SK-N-SH (cell line): ENCODE measurements at regions not wholly inside any gene's neighbourhood (a gene's known extent, or its start where the extent isn't known, plus 50 kb on each side); places are given as distances from the start of the nearest gene placed in this dataset.

ENCODE experiments used
- EP300 ChIP-seq, 2 experiments: IDR thresholded peaks; 2 replicates each; pipeline versions ENCODE4 v1.4.0 to v1.6.1; 2012; ENCODE audit warnings: borderline replicate concordance in 1 of 2, low read depth in 1 of 2, low read length in 1 of 2
- MAX ChIP-seq: IDR thresholded peaks from 2 replicates; pipeline ENCODE4 v1.4.0; 2012; ENCODE audit warnings: low read depth
- NFIC ChIP-seq: IDR thresholded peaks from 2 replicates; pipeline ENCODE4 v1.4.0; 2012; ENCODE audit warnings: borderline replicate concordance
- TAF1 ChIP-seq: IDR thresholded peaks from 2 replicates; pipeline ENCODE4 v1.6.1; 2012; ENCODE audit warnings: low read depth, mild to moderate bottlenecking, low read length, moderate library complexity, borderline replicate concordance
- USF1 ChIP-seq: IDR thresholded peaks from 2 replicates; pipeline ENCODE4 v1.4.0; 2012; ENCODE audit warnings: low read depth, borderline replicate concordance
- USF2 ChIP-seq: fragments of 150-350 bp; IDR thresholded peaks from 2 replicates; pipeline ENCODE4 v1.6.1; 2017; ENCODE audit warnings: antibody characterized with exemption, low read length, low read depth, borderline replicate concordance
- TF ChIP-seq, protein P1 (sequence below): fragments of 200-600 bp; sonication (generic); IDR thresholded peaks from 2 replicates; pipeline ENCODE4 v1.6.1; 2017; ENCODE audit warnings: antibody characterized with exemption, mild to moderate bottlenecking, moderate library complexity
- TF ChIP-seq, protein P2 (sequence below): IDR thresholded peaks from 2 replicates; pipeline ENCODE4 v1.6.1; 2012; ENCODE audit warnings: mild to moderate bottlenecking, low read depth, low read length, moderate library complexity

DNA sequence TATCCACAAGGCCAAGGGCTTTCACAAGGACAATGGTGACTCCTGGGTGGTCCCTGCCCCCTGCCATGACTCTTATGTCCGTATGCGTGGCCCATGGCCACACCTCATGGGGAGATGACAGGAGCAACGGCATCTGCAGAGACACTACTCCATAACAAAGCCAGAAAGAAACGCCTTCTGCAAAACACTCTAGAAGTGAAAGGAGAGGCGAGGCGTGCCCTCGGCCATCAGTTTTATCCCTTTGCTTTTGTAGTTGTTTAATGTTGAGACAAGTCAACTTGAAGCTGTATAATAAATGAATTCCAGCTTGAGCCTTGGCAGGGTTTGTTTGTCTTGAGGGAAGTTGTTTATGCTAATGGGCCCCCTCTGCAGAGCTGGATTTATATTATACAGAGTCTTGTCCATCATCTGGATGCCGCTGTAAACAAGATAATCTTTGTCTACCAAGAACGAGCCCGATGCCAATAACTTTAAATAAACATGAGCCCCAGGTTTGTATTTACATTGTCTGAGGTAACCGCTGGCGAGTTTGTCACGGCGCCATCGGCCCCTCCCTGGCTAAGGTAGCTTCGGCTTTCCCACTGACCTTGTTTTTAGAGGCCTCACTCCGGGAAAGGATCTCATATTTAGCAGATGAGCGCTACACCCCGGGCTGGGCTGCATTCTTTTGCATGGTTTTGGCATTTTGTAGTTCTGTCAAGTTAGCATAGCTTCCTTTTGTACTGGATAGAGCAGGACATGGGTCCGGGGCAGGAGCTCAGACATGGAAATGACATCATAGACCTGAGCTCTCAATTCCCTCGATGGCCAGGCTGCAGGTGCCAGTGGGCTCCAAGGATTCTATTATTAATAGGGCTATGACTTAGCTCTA is 165.3 kb downstream of the ERCC6L2 start:
- TF ChIP-seq, protein P1, sequence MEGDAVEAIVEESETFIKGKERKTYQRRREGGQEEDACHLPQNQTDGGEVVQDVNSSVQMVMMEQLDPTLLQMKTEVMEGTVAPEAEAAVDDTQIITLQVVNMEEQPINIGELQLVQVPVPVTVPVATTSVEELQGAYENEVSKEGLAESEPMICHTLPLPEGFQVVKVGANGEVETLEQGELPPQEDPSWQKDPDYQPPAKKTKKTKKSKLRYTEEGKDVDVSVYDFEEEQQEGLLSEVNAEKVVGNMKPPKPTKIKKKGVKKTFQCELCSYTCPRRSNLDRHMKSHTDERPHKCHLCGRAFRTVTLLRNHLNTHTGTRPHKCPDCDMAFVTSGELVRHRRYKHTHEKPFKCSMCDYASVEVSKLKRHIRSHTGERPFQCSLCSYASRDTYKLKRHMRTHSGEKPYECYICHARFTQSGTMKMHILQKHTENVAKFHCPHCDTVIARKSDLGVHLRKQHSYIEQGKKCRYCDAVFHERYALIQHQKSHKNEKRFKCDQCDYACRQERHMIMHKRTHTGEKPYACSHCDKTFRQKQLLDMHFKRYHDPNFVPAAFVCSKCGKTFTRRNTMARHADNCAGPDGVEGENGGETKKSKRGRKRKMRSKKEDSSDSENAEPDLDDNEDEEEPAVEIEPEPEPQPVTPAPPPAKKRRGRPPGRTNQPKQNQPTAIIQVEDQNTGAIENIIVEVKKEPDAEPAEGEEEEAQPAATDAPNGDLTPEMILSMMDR = no peak
- TF ChIP-seq TAF1 = no peak
- no peak for TF ChIP-seq MAX
- no peak for TF ChIP-seq USF2
- TF ChIP-seq EP300 (IDR thresholded peaks at IDR 0.05; ENCODE audit: borderline replicate concordance in 1 of 2, low read depth in 1 of 2, low read length in 1 of 2) = no peak
- no peak for TF ChIP-seq USF1
- no peak for TF ChIP-seq NFIC
- TF ChIP-seq, protein P2, sequence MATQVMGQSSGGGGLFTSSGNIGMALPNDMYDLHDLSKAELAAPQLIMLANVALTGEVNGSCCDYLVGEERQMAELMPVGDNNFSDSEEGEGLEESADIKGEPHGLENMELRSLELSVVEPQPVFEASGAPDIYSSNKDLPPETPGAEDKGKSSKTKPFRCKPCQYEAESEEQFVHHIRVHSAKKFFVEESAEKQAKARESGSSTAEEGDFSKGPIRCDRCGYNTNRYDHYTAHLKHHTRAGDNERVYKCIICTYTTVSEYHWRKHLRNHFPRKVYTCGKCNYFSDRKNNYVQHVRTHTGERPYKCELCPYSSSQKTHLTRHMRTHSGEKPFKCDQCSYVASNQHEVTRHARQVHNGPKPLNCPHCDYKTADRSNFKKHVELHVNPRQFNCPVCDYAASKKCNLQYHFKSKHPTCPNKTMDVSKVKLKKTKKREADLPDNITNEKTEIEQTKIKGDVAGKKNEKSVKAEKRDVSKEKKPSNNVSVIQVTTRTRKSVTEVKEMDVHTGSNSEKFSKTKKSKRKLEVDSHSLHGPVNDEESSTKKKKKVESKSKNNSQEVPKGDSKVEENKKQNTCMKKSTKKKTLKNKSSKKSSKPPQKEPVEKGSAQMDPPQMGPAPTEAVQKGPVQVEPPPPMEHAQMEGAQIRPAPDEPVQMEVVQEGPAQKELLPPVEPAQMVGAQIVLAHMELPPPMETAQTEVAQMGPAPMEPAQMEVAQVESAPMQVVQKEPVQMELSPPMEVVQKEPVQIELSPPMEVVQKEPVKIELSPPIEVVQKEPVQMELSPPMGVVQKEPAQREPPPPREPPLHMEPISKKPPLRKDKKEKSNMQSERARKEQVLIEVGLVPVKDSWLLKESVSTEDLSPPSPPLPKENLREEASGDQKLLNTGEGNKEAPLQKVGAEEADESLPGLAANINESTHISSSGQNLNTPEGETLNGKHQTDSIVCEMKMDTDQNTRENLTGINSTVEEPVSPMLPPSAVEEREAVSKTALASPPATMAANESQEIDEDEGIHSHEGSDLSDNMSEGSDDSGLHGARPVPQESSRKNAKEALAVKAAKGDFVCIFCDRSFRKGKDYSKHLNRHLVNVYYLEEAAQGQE = no peak
